Fibroblast of lung (primary cell): ENCODE measurements at regions not wholly inside any gene's neighbourhood (a gene's known extent, or its start where the extent isn't known, plus 50 kb on each side); places are given as distances from the start of the nearest gene placed in this dataset.
A peak's percentile ranks its signal among the peaks of the same experiment; 100 is the strongest.

Experiments used
- DNase-seq, 2 donors: peaks; one replicate each; pipeline versions ENCODE4 v3.0.0 to v3.0.0-alpha.2; 2010; ENCODE audit warnings: low read depth in 2 of 2
- H2AFZ ChIP-seq: 2 replicates; pipeline ENCODE4 v1.5.1; 2012; ENCODE audit warnings: low read length, control low read depth, inconsistent platforms
- H3K27ac ChIP-seq: 2 replicates; pipeline ENCODE4 v1.5.1; 2011; ENCODE audit warnings: low read length, control low read depth; ENCODE audit not compliant: insufficient read depth
- H3K27me3 ChIP-seq: 2 replicates; pipeline ENCODE4 v1.5.1; 2011; ENCODE audit warnings: mild to moderate bottlenecking, low read length; ENCODE audit not compliant: control insufficient read depth, insufficient read depth
- H3K36me3 ChIP-seq: 2 replicates; pipeline ENCODE4 v1.5.1; 2011; ENCODE audit warnings: low read length; ENCODE audit not compliant: control insufficient read depth, insufficient read depth
- H3K4me1 ChIP-seq: 2 replicates; pipeline ENCODE4 v1.5.1; 2011; ENCODE audit warnings: low read length; ENCODE audit not compliant: control insufficient read depth, insufficient read depth; ENCODE audit errors: extremely low read depth
- H3K4me2 ChIP-seq: 2 replicates; pipeline ENCODE4 v1.5.1; 2011; ENCODE audit warnings: low read length, control low read depth; ENCODE audit not compliant: insufficient read depth; ENCODE audit errors: extremely low read depth
- H3K4me3 ChIP-seq, 4 experiments: fragments of 200-600 bp in 1 of 4; sonication (generic) in 1 of 4; replicated peaks in 1 of 4; 2 replicates each; pipeline ENCODE4 v1.5.1; 2011 to 2016; ENCODE audit warnings: low read length in 4 of 4, low read depth in 3 of 4, mild to moderate bottlenecking in 3 of 4, control low read depth in 2 of 4, inconsistent platforms in 1 of 4, mixed read lengths in 1 of 4; ENCODE audit not compliant: insufficient read depth in 1 of 4; ENCODE audit errors: control extremely low read depth in 1 of 4
- H3K79me2 ChIP-seq: 2 replicates; pipeline ENCODE4 v1.5.1; 2012; ENCODE audit warnings: mild to moderate bottlenecking, low read length, inconsistent platforms; ENCODE audit not compliant: control insufficient read depth, insufficient read depth
- H3K9ac ChIP-seq: 2 replicates; pipeline ENCODE4 v1.5.1; 2011; ENCODE audit warnings: mild to moderate bottlenecking, low read length, control low read depth; ENCODE audit not compliant: insufficient read depth
- H3K9me3 ChIP-seq: 2 replicates; pipeline ENCODE4 v1.5.1; 2012; ENCODE audit warnings: low read depth, low read length; ENCODE audit not compliant: control insufficient read depth, insufficient read depth
- H4K20me1 ChIP-seq: 2 replicates; pipeline ENCODE4 v1.5.1; 2011; ENCODE audit warnings: low read length; ENCODE audit not compliant: control insufficient read depth, insufficient read depth; ENCODE audit errors: extremely low read depth
- CTCF ChIP-seq, 2 donors: IDR thresholded peaks in 1 of 2; conservative IDR thresholded peaks in 1 of 2; 1 replicate in 1 of 2; 2 replicates in 1 of 2; pipeline ENCODE4 v1.5.1; 2011 to 2012; ENCODE audit warnings: low read length in 2 of 2, control low read depth in 1 of 2, inconsistent platforms in 1 of 2, low read depth in 1 of 2, mild to moderate bottlenecking in 1 of 2
- EZH2 ChIP-seq: IDR thresholded peaks from 2 replicates; pipeline ENCODE4 v1.5.1; 2012; ENCODE audit warnings: low read length, control low read depth, mild to moderate bottlenecking; ENCODE audit errors: missing control alignments

GRCh38 chr1:195740862-195741261 lies 867.4 kb downstream of the KCNT2 start:
- peak in 1 of 2 donors; percentile 48 for DNase-seq
- no peaks in the 10 kb centered on the region for H3K4me1 ChIP-seq
- TF ChIP-seq EZH2: no peak
- no peak for TF ChIP-seq CTCF (conservative IDR thresholded peaks at IDR 0.05 in 1 of 2, IDR thresholded peaks at IDR 0.05 in 1 of 2; ENCODE audit: low read depth in 1 of 2, low read length in 2 of 2)
- no peak overlapping the region for H3K9ac ChIP-seq
- no peak overlapping the region for H3K27ac ChIP-seq
- H3K9me3 ChIP-seq: no peaks in the 10 kb centered on the region
- no peaks in the 10 kb centered on the region for H3K36me3 ChIP-seq
- no peaks in the 10 kb centered on the region for H4K20me1 ChIP-seq
- H2AFZ ChIP-seq: no peak overlapping the region
- H3K4me2 ChIP-seq: no peak overlapping the region
- H3K27me3 ChIP-seq: no peaks in the 10 kb centered on the region
- H3K79me2 ChIP-seq: no peaks in the 10 kb centered on the region
- H3K4me3 ChIP-seq: no peak overlapping the region

GRCh38 chr1:195738966-195739650 lies 869.1 kb downstream of the KCNT2 start:
- Histone ChIP-seq H3K27ac (no peak overlapping the region), H3K27me3 (no peaks in the 10 kb centered on the region), H4K20me1 (no peaks in the 10 kb centered on the region), H3K4me1 (no peaks in the 10 kb centered on the region), H3K9me3 (no peaks in the 10 kb centered on the region), H3K4me2 (no peak overlapping the region), H3K36me3 (no peaks in the 10 kb centered on the region), H3K79me2 (no peaks in the 10 kb centered on the region), H3K9ac (no peak overlapping the region), H2AFZ (no peak overlapping the region), H3K4me3 (no peak overlapping the region)
- TF ChIP-seq EZH2 (no peak), CTCF (conservative IDR thresholded peaks at IDR 0.05 in 1 of 2, IDR thresholded peaks at IDR 0.05 in 1 of 2; ENCODE audit: low read depth in 1 of 2, low read length in 2 of 2) (no peak)
- DNase-seq: peak in 1 of 2 donors; percentile 60

- Histone ChIP-seq H2AFZ (no peak overlapping the region), H3K79me2 (no peaks in the 10 kb centered on the region), H3K9ac (no peak overlapping the region), H3K27me3 (no peaks in the 10 kb centered on the region), H3K4me1 (no peaks in the 10 kb centered on the region), H3K36me3 (no peaks in the 10 kb centered on the region), H3K4me3 (no peak overlapping the region), H3K27ac (no peak overlapping the region), H3K9me3 (no peaks in the 10 kb centered on the region), H3K4me2 (no peak overlapping the region), H4K20me1 (no peaks in the 10 kb centered on the region)
- TF ChIP-seq CTCF (conservative IDR thresholded peaks at IDR 0.05 in 1 of 2, IDR thresholded peaks at IDR 0.05 in 1 of 2; ENCODE audit: low read depth in 1 of 2, low read length in 2 of 2) (no peak), EZH2 (no peak)
- DNase-seq: no peak
Measured at GRCh38 chr1:195735140-195735539, 873.1 kb downstream of the KCNT2 start.
